BLaER1 (cell line): ENCODE measurements at regions not wholly inside any gene's neighbourhood (a gene's known extent, or its start where the extent isn't known, plus 50 kb on each side); places are given as distances from the start of the nearest gene placed in this dataset.
"Not testable (repeated sequence)": the region's sequence is repeated elsewhere in the genome, so short reads cannot be mapped to it uniquely, and the experiment has no call there.

Experiments
- H3K27ac ChIP-seq: shearing (Covaris generic); formaldehyde crosslinking; 2 replicates; pipeline ENCODE4 v1.8.1; 2022
- H3K27me3 ChIP-seq: shearing (Covaris generic); formaldehyde crosslinking; 2 replicates; pipeline ENCODE4 v1.8.1; 2022
- H3K36me3 ChIP-seq: shearing (Covaris generic); formaldehyde crosslinking; 2 replicates; pipeline ENCODE4 v1.8.1; 2022
- H3K4me1 ChIP-seq: shearing (Covaris generic); formaldehyde crosslinking; 2 replicates; pipeline ENCODE4 v1.8.1; 2022
- H3K4me2 ChIP-seq: shearing (Covaris generic); formaldehyde crosslinking; 2 replicates; pipeline ENCODE4 v1.8.1; 2022
- H3K4me3 ChIP-seq: shearing (Covaris generic); formaldehyde crosslinking; 2 replicates; pipeline ENCODE4 v1.8.1; 2022
- H3K9ac ChIP-seq: shearing (Covaris generic); formaldehyde crosslinking; 2 replicates; pipeline ENCODE4 v1.8.1; 2022
- H3K9me3 ChIP-seq: shearing (Covaris generic); formaldehyde crosslinking; 2 replicates; pipeline ENCODE4 v1.8.1; 2022
- H4K20me1 ChIP-seq: shearing (Covaris generic); formaldehyde crosslinking; 2 replicates; pipeline ENCODE4 v1.8.1; 2022
- Cebpa-rat ChIP-seq: shearing (Covaris generic); IDR thresholded peaks from 2 replicates; pipeline ENCODE4 v1.8.1; 2022

- no peaks in the 10 kb centered on the region for H3K4me1 ChIP-seq
- H3K9ac ChIP-seq = no peak overlapping the region
- H3K36me3 ChIP-seq = no peaks in the 10 kb centered on the region
- no peak overlapping the region for H3K4me2 ChIP-seq
- H3K9me3 ChIP-seq = no peaks in the 10 kb centered on the region
- no peaks in the 10 kb centered on the region for H4K20me1 ChIP-seq
- H3K4me3 ChIP-seq = no peak overlapping the region
- H3K27me3 ChIP-seq = no peaks in the 10 kb centered on the region
- TF ChIP-seq Cebpa-rat = no peak
- H3K27ac ChIP-seq = no peak overlapping the region
These were observed 837.0 kb downstream of the PDCD6IP start for GRCh38 chr3:34635352-34635850.

- Histone ChIP-seq H3K27me3 (no peaks in the 10 kb centered on the region), H3K36me3 (no peaks in the 10 kb centered on the region), H3K4me1 (no peaks in the 10 kb centered on the region), H3K9ac (no peak overlapping the region), H4K20me1 (no peaks in the 10 kb centered on the region), H3K27ac (no peak overlapping the region), H3K4me3 (no peak overlapping the region), H3K4me2 (no peak overlapping the region), H3K9me3 (no peaks in the 10 kb centered on the region)
- no peak for TF ChIP-seq Cebpa-rat
These were observed 848.6 kb downstream of the PDCD6IP start for GRCh38 chr3:34646911-34647460.

- no peaks in the 10 kb centered on the region for H3K36me3 ChIP-seq
- H3K4me3 ChIP-seq = no peak overlapping the region
- H3K27ac ChIP-seq = no peak overlapping the region
- no peaks in the 10 kb centered on the region for H3K4me1 ChIP-seq
- TF ChIP-seq Cebpa-rat = no peak
- H3K4me2 ChIP-seq = no peak overlapping the region
- no peaks in the 10 kb centered on the region for H4K20me1 ChIP-seq
- no peak overlapping the region for H3K9ac ChIP-seq
- H3K27me3 ChIP-seq = no peaks in the 10 kb centered on the region
- H3K9me3 ChIP-seq = no peaks in the 10 kb centered on the region
These were observed 851.7 kb downstream of the PDCD6IP start for GRCh38 chr3:34650131-34650530.

GRCh38 chr3:34668915-34669314 lies 870.5 kb downstream of the PDCD6IP start:
- Histone ChIP-seq H3K36me3 (no peaks in the 10 kb centered on the region), H3K4me1 (no peaks in the 10 kb centered on the region), H4K20me1 (no peaks in the 10 kb centered on the region), H3K4me2 (no peak overlapping the region), H3K9ac (no peak overlapping the region), H3K27me3 (no peaks in the 10 kb centered on the region), H3K9me3 (no peaks in the 10 kb centered on the region), H3K27ac (no peak overlapping the region), H3K4me3 (no peak overlapping the region)
- no peak for TF ChIP-seq Cebpa-rat

GRCh38 chr3:34669490-34669889 lies 871.1 kb downstream of the PDCD6IP start:
- H3K4me2 ChIP-seq = no peak overlapping the region
- TF ChIP-seq Cebpa-rat = no peak
- H3K4me3 ChIP-seq = no peak overlapping the region
- H3K36me3 ChIP-seq = no peaks in the 10 kb centered on the region
- no peak overlapping the region for H3K9ac ChIP-seq
- no peaks in the 10 kb centered on the region for H3K9me3 ChIP-seq
- H4K20me1 ChIP-seq = no peaks in the 10 kb centered on the region
- no peaks in the 10 kb centered on the region for H3K4me1 ChIP-seq
- no peaks in the 10 kb centered on the region for H3K27me3 ChIP-seq
- H3K27ac ChIP-seq = no peak overlapping the region

GRCh38 chr3:34675383-34676120 lies 877.1 kb downstream of the PDCD6IP start:
- peaks cover 11% of the 10 kb centered on the region for H3K9me3 ChIP-seq
- no peak overlapping the region for H3K4me2 ChIP-seq
- H3K36me3 ChIP-seq = no peaks in the 10 kb centered on the region
- H4K20me1 ChIP-seq = no peaks in the 10 kb centered on the region
- H3K9ac ChIP-seq = no peak overlapping the region
- no peak for TF ChIP-seq Cebpa-rat
- no peak overlapping the region for H3K27ac ChIP-seq
- H3K27me3 ChIP-seq = no peaks in the 10 kb centered on the region
- no peak overlapping the region for H3K4me3 ChIP-seq
- H3K4me1 ChIP-seq = no peaks in the 10 kb centered on the region

- H3K9me3 ChIP-seq = peaks cover 13% of the 10 kb centered on the region
- no peak overlapping the region for H3K4me2 ChIP-seq
- H4K20me1 ChIP-seq = no peaks in the 10 kb centered on the region
- H3K27me3 ChIP-seq = no peaks in the 10 kb centered on the region
- H3K4me3 ChIP-seq = no peak overlapping the region
- no peak for TF ChIP-seq Cebpa-rat
- H3K9ac ChIP-seq = no peak overlapping the region
- H3K4me1 ChIP-seq = no peaks in the 10 kb centered on the region
- H3K36me3 ChIP-seq = no peaks in the 10 kb centered on the region
- no peak overlapping the region for H3K27ac ChIP-seq
These were observed 878.0 kb downstream of the PDCD6IP start for GRCh38 chr3:34676436-34676835.

GRCh38 chr3:34678575-34678974 lies 880.1 kb downstream of the PDCD6IP start:
- no peak overlapping the region for H3K4me3 ChIP-seq
- H3K4me2 ChIP-seq = no peak overlapping the region
- H3K27ac ChIP-seq = no peak overlapping the region
- no peak for TF ChIP-seq Cebpa-rat
- H4K20me1 ChIP-seq = no peaks in the 10 kb centered on the region
- no peak overlapping the region for H3K9ac ChIP-seq
- no peaks in the 10 kb centered on the region for H3K27me3 ChIP-seq
- peaks cover 13% of the 10 kb centered on the region for H3K9me3 ChIP-seq
- no peaks in the 10 kb centered on the region for H3K4me1 ChIP-seq
- no peaks in the 10 kb centered on the region for H3K36me3 ChIP-seq

- H3K27me3 ChIP-seq, H3K9ac ChIP-seq, H3K4me1 ChIP-seq, H4K20me1 ChIP-seq, H3K27ac ChIP-seq, H3K36me3 ChIP-seq, H3K4me3 ChIP-seq, H3K4me2 ChIP-seq: not testable (repeated sequence)
- peaks cover 13% of the 10 kb centered on the region for H3K9me3 ChIP-seq
These were observed 880.6 kb downstream of the PDCD6IP start for GRCh38 chr3:34679055-34679454.

- H3K36me3 ChIP-seq = no peaks in the 10 kb centered on the region
- no peak for TF ChIP-seq Cebpa-rat
These were observed 885.4 kb downstream of the PDCD6IP start for GRCh38 chr3:34683851-34684250.

More at GRCh38 chr3:34683851-34684250, 885.4 kb downstream of the PDCD6IP start:
- no peaks in the 10 kb centered on the region for H3K27me3 ChIP-seq
- no peak overlapping the region for H3K9ac ChIP-seq
- no peaks in the 10 kb centered on the region for H4K20me1 ChIP-seq
- no peak overlapping the region for H3K4me2 ChIP-seq
- no peaks in the 10 kb centered on the region for H3K4me1 ChIP-seq
- no peak overlapping the region for H3K27ac ChIP-seq
- peaks cover 13% of the 10 kb centered on the region for H3K9me3 ChIP-seq
- H3K4me3 ChIP-seq = no peak overlapping the region
